ENCODE measurements at regions not wholly inside any gene's neighbourhood (a gene's known extent, or its start where the extent isn't known, plus 50 kb on each side); places are given as distances from the start of the nearest gene placed in this dataset.

- DNase-seq = peak; percentile 59
These were observed 329.3 kb upstream of the NOCT start for GRCh38 chr4:138686106-138686835.

DNA sequence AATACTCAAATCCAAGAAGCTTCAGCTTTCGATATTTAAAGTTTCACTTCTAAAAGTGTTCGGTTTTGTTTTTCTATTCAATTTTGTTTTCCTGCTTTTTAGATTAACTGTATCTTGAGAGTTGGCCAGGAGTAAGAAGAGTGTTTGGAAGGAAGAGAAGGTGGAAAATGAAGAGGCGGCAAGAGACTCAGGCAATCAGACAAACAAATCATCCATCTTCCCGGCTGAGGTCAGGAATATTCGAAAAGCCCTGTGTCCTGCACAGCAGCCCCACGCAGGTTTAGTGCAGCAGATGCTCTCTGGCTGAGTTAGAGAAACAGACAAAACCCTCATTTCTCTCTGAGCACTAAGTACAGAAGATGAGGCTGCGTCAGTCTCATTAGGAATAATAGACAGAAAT, 330.3 kb upstream of the NOCT start:
- DNase-seq = no peak

DNA sequence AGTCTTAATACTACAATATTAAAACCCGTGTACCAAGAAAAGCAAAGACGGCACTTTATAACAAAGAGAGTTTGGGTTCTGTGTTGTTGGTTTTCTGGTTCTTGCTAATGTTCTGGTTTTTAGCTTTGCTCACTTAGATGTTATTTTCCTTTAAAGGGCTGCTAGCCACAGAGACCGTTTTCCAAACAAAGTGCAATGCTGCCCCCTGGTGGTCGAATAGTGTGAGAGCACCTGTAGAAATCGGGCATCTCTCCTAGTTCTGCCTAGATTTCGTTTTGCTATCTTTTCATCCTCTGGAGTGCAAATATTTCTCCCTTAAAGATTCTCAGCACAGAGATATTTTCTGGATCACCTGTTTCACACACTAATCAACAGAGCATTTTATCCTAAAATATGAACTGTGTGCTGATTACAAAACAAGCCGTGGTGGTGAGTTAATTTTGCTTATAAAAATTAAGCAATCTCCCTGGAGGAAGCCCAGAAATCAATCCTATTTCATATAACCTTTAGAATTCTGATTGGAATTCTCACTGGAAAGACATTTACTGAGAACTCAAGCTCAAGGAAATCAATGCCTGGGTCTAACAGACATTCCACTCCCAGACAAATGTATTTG, 334.5 kb upstream of the NOCT start:
- DNase-seq = peak; percentile 75

DNA sequence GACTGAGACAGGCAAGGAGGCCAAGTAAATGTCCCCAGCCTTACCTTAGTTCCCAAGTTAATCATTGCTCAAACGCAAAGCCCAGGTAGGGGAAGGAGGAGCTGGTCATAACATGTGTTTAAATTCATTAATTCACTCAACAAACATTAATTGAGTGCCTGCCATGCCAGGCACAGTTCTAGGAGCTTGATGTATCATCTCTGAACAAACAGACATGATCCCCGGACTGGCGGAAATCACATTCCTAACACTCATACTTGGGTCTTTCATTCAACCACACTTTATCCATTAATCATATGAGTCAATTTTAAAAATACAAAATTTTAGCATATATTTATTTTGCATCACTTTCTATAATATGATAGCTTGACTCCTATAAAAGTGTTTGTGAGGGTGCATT, 335.3 kb upstream of the NOCT start:
- no peak for DNase-seq

GRCh38 chr4:138678985-138679746, 336.4 kb upstream of the NOCT start:
- no peak for DNase-seq

DNA sequence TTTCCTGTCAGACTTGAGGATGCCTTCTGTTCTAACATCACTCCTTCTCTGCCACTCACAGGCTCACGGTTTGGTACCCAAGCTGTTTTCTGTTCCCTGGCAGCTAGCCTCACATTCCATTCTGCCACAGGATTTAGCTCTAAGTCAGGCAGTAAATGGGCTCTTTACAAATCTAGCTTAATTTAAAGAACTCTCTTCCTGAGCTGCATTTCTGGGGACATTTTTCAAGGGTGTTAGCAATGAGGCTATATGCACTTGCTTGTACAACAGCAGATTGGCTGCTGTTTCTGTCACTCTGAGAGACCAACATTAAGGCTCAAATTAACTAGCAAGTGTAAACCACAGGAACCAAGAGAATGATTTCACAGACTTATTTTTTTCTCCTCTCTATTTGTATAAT, 337.8 kb upstream of the NOCT start:
- peak; percentile 10 for DNase-seq

DNA sequence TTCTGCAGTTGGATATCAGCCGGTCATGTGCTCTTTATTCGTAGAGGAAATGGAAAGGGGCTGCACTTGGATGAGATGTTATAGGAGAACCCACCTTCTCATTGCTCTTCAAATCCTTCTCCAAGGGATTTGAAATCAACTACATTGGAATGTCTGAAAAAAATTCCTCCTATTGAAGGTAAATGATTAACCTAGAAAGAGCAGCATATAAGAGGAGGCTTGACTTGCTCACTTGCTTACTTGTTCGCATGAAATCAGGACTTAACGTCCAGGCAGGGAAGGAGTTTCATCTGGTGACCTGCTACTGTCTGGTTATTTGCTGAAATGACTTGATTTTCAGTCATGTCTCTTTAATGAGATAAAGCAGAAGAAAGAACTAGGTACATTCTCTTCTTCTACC, 338.4 kb upstream of the NOCT start:
- no peak for DNase-seq

DNA sequence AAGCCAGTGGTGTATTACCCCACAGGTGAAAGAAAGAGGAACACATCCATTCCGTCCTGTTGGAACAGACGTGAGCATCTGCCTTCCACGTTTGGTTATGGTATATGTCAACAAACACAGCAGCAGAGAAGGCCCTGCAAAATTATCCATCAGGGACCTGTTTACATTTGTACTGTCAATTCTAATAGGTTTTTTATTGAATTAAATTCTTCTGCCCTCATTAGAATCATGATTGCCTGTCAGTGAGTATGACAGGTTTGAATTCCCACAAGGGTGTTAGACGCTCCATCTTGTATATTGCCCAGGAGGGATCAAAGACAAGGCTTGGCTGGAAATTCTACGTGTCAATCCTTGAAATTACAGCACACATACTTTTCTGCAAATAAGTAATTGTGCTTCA, 339.9 kb upstream of the NOCT start:
- DNase-seq = no peak

DNA sequence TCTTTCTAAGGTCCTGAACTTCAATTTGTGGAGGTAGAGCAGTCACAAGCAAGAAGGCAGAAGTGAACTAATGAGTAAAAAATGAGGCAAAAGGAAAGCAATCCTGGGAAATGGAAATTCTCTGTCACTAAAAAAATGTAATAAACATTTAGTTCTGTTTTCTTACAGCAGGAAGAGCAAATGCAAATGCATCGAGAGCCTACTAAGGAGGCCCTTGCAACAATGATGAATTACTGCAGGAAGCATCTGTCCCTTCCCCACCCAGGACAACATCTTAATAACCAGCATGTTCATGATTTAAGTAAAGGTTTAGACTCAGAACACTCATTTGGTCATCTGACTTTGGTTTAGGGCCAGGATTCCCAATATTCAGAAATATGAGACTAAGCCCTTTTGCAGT, 341.4 kb upstream of the NOCT start:
- DNase-seq = no peak

- DNase-seq = no peak
These were observed 342.5 kb upstream of the NOCT start for GRCh38 chr4:138673053-138673452.

- DNase-seq = no peak
These were observed 343.1 kb upstream of the NOCT start for GRCh38 chr4:138672393-138672976.

GRCh38 chr4:138671606-138672084, 343.9 kb upstream of the NOCT start:
- no peak for DNase-seq

DNA sequence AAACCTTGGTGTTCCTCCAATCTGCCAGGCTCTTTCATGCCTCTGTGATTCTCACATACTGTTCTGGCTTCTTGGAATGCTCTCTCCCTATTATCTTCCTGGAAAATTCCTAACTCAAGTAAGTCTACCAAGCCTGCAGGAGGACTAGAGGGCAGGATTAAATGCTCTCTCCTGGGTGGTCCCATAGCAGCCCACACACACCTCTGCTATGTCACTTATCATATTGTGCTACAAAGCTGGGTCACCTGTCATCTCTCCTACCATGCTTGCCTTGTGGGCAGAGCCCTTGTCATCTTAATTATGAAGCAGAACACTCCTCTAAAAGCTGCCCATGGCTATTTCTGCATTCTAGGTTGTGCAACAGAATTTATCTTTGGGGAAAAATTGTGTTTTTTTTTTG, 344.5 kb upstream of the NOCT start:
- no peak for DNase-seq

GRCh38 chr4:138670681-138671080, 344.9 kb upstream of the NOCT start:
- DNase-seq = no peak

GRCh38 chr4:138669479-138670315, 345.9 kb upstream of the NOCT start:
- DNase-seq = no peak

GRCh38 chr4:138668309-138668708, 347.3 kb upstream of the NOCT start:
- DNase-seq = no peak

DNA sequence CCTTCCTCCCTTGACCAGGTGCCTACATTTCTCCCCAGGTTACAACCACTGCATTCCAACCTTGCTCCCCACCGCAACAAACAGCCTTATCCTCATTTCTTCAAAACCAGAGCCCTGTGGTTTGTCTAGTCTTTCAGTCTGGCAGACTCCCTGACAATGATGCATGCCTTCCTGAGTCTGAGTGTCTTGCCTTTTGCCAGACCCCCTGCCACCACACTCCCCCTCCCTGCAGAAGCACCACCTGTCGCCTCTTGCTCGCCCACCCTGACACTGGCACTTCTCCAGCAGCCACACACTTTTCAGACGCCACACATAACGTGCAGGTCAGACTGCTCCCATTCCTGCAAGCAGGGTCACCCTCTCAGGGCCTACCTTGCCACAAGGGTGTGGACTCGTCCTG, 349.2 kb upstream of the NOCT start:
- peak; percentile 17 for DNase-seq

DNA sequence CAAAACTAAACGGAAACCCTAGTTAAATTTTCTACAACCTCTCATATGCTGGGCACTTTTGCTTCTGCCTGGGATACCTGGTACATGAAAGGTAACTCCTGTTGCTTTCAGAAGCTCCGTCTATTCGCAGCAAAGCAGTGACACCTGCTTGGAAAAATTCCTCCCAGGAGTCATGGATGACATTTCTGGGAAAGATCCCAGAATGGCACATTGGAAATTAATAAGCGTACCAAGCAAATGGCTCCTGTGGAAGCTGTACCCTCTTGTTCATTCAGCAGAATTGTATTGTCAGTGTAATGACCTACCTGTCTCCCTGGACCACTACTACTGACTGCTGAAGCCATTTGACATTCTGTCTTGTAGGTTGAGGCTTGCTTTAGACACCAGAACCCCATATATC, 349.7 kb upstream of the NOCT start:
- DNase-seq = no peak

DNA sequence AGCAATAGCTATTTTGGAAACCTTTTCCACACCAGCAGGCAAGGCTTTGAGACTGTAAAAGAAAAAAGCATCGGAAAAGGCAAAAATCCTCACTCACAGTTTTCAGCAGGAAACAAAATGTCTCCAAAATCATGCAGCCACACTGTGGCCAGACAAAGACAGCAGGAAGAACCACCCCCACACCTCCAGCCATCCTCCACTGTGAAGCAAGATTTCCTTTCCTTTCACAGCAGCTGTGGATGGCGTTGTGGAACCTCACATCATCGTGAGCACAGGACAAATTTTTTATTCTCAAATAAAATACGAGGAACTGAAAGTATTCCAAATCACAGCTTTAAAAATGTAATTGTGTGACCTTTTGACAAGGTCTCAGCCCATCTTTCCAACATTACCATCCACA, 351.7 kb upstream of the NOCT start:
- no peak for DNase-seq

DNA sequence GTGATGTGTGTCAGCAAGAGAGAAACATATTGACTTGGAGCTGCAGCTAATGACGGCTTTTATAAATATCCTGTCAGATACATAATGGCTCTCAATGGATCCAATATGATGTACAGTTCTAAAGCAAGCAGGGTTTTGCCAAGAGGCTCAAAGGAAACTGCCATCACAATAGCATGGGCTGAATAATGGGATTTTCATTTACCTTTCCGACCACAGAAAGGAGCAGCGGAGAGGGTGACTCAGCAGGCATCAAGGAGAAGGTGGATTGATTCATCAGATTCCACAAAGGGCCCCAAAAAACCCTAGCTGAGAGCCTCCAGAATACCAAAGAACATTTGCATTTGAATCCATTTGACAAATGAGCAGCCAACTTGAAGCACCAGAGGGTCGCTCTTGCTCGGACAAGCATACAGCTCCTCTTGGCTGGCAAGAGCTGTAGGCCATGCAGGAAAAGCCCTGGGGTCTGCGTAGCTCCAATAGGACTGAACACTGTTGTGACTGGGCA, 355.7 kb upstream of the NOCT start:
- DNase-seq = no peak

- DNase-seq = no peak
These were observed 356.4 kb upstream of the NOCT start for GRCh38 chr4:138659037-138659811.

GRCh38 chr4:138658518-138658917, 357.1 kb upstream of the NOCT start:
- DNase-seq = no peak

Measured in NCI-H1694 treated with DMSO at 0.1 percent for 48 hours (cell line).